HEK293T (cell line): ENCODE measurements at regions not wholly inside any gene's neighbourhood (a gene's known extent, or its start where the extent isn't known, plus 50 kb on each side); places are given as distances from the start of the nearest gene placed in this dataset.

Experiments used
- CTCF ChIA-PET: fragments of 350-600 bp; formaldehyde crosslinking; extraction: SDS; loops from one replicate; lab custom pipeline; 2021; ENCODE audit warnings: antibody characterized with exemption, inconsistent platforms; lab: Yijun Ruan, JAX
- POLR2A ChIA-PET: fragments of 350-600 bp; formaldehyde crosslinking; extraction: SDS; loops from one replicate; lab custom pipeline; 2020; ENCODE audit warnings: antibody characterized with exemption, inconsistent platforms; lab: Yijun Ruan, JAX
- DNase-seq: peaks from one replicate; pipeline ENCODE4 v3.0.0; 2012; ENCODE audit warnings: mixed read lengths; ENCODE audit errors: extremely low spot score
- ARNT ChIP-seq: fragments of 450-650 bp; IDR thresholded peaks from 2 replicates; pipeline ENCODE4 v1.6.1; 2017; ENCODE audit warnings: mild to moderate bottlenecking
- BHLHE40 ChIP-seq: fragments of 450-650 bp; IDR thresholded peaks from 2 replicates; pipeline ENCODE4 v1.6.1; 2016; ENCODE audit warnings: mild to moderate bottlenecking, moderate library complexity, borderline replicate concordance
- CTBP1 ChIP-seq: fragments of 450-650 bp; IDR thresholded peaks from 2 replicates; pipeline ENCODE4 v1.6.1; 2016; ENCODE audit warnings: borderline replicate concordance
- ELF4 ChIP-seq: fragments of 450-650 bp; IDR thresholded peaks from 2 replicates; pipeline ENCODE4 v1.6.1; 2017; ENCODE audit warnings: antibody characterized with exemption
- FOXA1 ChIP-seq: fragments of 450-650 bp; IDR thresholded peaks from 2 replicates; pipeline ENCODE4 v1.6.1; 2016; ENCODE audit warnings: mild to moderate bottlenecking
- FOXK2 ChIP-seq: fragments of 450-650 bp; IDR thresholded peaks from 2 replicates; pipeline ENCODE4 v1.6.1; 2016; ENCODE audit warnings: mild to moderate bottlenecking
- FOXM1 ChIP-seq: fragments of 450-650 bp; IDR thresholded peaks from 2 replicates; pipeline ENCODE4 v1.6.1; 2017; ENCODE audit warnings: mild to moderate bottlenecking, borderline replicate concordance
- HDGF ChIP-seq: fragments of 450-650 bp; IDR thresholded peaks from 2 replicates; pipeline ENCODE4 v1.6.1; 2017; ENCODE audit warnings: antibody characterized with exemption, borderline replicate concordance
- L3MBTL2 ChIP-seq: fragments of 450-650 bp; conservative IDR thresholded peaks from 2 replicates; pipeline ENCODE4 v1.6.1; 2016; ENCODE audit warnings: mild to moderate bottlenecking
- LEF1 ChIP-seq: fragments of 450-650 bp; IDR thresholded peaks from 2 replicates; pipeline ENCODE4 v1.6.1; 2017; ENCODE audit warnings: mild to moderate bottlenecking, borderline replicate concordance
- NFRKB ChIP-seq: fragments of 450-650 bp; IDR thresholded peaks from 2 replicates; pipeline ENCODE4 v1.6.1; 2016; ENCODE audit warnings: mild to moderate bottlenecking, moderate library complexity
- PKNOX1 ChIP-seq: fragments of 450-650 bp; IDR thresholded peaks from 2 replicates; pipeline ENCODE4 v1.6.1; 2016
- SP1 ChIP-seq: fragments of 450-650 bp; IDR thresholded peaks from 2 replicates; pipeline ENCODE4 v1.6.1; 2017
- SUZ12 ChIP-seq: fragments of 450-650 bp; IDR thresholded peaks from 2 replicates; pipeline ENCODE4 v1.6.1; 2016; ENCODE audit warnings: mild to moderate bottlenecking
- TARDBP ChIP-seq: fragments of 450-650 bp; IDR thresholded peaks from 2 replicates; pipeline ENCODE4 v1.6.1; 2016
- ZNF384 ChIP-seq: fragments of 450-650 bp; IDR thresholded peaks from 2 replicates; pipeline ENCODE4 v1.6.1; 2016

GRCh38 chr13:109547942-109548341 is 238.4 kb downstream of the IRS2 start:
- POLR2A ChIA-PET, result no interaction called here

GRCh38 chr13:109545931-109546330 is 240.5 kb downstream of the IRS2 start:
- ChIA-PET CTCF (no interaction called here), POLR2A (no interaction called here)
- TF ChIP-seq PKNOX1, result no peak
- TF ChIP-seq ZNF384, result no peak
- no peak for TF ChIP-seq FOXA1
- no peak for TF ChIP-seq L3MBTL2
- no peak for TF ChIP-seq ARNT
- no peak for TF ChIP-seq FOXK2
- TF ChIP-seq ELF4, result no peak
- no peak for TF ChIP-seq HDGF
- no peak for TF ChIP-seq BHLHE40
- TF ChIP-seq NFRKB, result no peak
- TF ChIP-seq FOXM1, result no peak
- TF ChIP-seq LEF1, result no peak
- no peak for TF ChIP-seq SP1
- TF ChIP-seq CTBP1, result no peak
- TF ChIP-seq TARDBP, result no peak
- TF ChIP-seq SUZ12, result no peak
- DNase-seq, result no peak

More at GRCh38 chr13:109547942-109548341, 238.4 kb downstream of the IRS2 start:
- TF ChIP-seq CTBP1 (no peak), HDGF (no peak), BHLHE40 (no peak), FOXK2 (no peak), FOXA1 (no peak), ELF4 (no peak), FOXM1 (no peak), NFRKB (no peak), TARDBP (no peak), ARNT (no peak), SP1 (no peak), SUZ12 (no peak), PKNOX1 (no peak), L3MBTL2 (no peak), ZNF384 (no peak), LEF1 (no peak)
- CTCF ChIA-PET, result no interaction called here
- no peak for DNase-seq

DNA sequence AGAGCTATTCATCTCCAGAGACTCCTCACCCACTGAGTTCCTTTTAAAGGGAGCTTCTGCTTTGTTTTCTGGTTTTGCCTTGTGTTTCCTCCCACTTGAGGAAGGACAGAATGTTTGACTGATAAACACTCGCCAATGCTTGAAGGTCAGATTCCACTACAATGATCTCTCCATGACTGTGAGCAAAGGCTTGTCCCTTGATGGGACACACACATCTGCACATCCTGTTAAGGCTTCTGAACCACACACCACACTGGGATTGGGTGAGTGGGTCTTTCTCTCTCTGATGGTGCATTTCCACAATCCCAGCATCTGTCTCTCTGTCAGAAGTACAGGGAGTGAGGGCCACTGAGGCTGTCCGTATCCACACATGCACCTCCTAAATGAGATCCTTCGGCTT is 245.3 kb downstream of the IRS2 start:
- POLR2A ChIA-PET, result no interaction called here
- CTCF ChIA-PET, result no interaction called here
- TF ChIP-seq ELF4, result no peak
- no peak for TF ChIP-seq CTBP1
- TF ChIP-seq ARNT, result no peak
- no peak for TF ChIP-seq FOXA1
- TF ChIP-seq HDGF, result no peak
- TF ChIP-seq BHLHE40, result no peak
- TF ChIP-seq FOXK2, result no peak
- no peak for TF ChIP-seq ZNF384
- TF ChIP-seq SP1, result no peak
- TF ChIP-seq PKNOX1, result no peak
- TF ChIP-seq L3MBTL2, result no peak
- no peak for TF ChIP-seq TARDBP
- no peak for TF ChIP-seq SUZ12
- TF ChIP-seq NFRKB, result no peak
- TF ChIP-seq FOXM1, result no peak
- no peak for DNase-seq

DNA sequence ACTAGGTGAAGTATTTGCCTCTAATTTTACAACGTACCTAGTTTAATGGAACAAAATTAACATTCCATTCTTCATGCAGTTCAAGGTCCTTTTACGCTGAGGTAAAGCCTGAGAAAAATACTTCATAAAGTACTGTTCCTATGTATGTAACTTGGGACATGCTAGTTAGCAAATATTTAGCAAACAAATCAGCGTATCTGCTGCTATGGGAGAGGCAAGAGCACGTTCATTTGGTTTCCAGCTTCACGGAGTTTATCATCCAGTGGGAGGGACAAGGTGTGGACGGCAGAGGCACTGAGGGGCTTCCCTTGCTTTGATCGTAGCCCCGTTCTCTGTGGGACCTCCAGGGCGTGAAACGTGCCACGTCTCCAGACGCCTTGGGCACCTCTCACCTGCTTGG is 248.8 kb downstream of the IRS2 start:
- ChIA-PET CTCF (interaction anchor here (0.7 kb wide), 1 partner anchor 310 kb away, joined by 3 read pairs; no protein-coding TSS in a partner anchor), POLR2A (no interaction called here)
- no peak for DNase-seq
- TF ChIP-seq PKNOX1, result no peak
- no peak for TF ChIP-seq L3MBTL2
- no peak for TF ChIP-seq TARDBP
- TF ChIP-seq NFRKB, result no peak
- TF ChIP-seq FOXM1, result no peak
- no peak for TF ChIP-seq HDGF
- TF ChIP-seq SUZ12, result no peak
- TF ChIP-seq FOXA1, result no peak
- no peak for TF ChIP-seq ZNF384
- TF ChIP-seq LEF1, result no peak
- TF ChIP-seq CTBP1, result no peak
- no peak for TF ChIP-seq SP1
- no peak for TF ChIP-seq ELF4
- no peak for TF ChIP-seq FOXK2
- TF ChIP-seq BHLHE40, result no peak
- TF ChIP-seq ARNT, result no peak

DNA sequence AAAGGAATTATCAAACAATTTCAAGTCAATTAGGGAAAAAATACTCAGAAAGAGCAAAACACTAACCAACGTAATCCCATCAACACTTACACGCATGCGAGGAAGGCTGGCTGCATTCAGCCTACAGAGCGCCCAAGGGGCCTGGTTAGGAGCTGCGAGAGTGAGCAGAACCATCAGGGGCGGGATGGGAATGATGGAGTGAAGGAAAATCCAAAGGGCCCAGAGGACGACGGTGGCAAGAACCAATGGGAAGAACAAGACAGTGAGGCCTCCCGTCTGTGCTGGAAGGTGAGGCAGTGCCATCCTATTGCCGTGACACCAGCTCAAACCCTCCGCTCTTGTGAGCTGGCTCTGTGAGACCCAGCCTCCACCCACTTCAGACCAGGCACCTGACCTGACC is 253.0 kb downstream of the IRS2 start:
- CTCF ChIA-PET, result no interaction called here
- DNase-seq, result no peak
- POLR2A ChIA-PET, result no interaction called here
- TF ChIP-seq ARNT, result no peak
- TF ChIP-seq BHLHE40, result no peak
- TF ChIP-seq SUZ12, result no peak
- TF ChIP-seq L3MBTL2, result no peak
- TF ChIP-seq NFRKB, result no peak
- no peak for TF ChIP-seq PKNOX1
- no peak for TF ChIP-seq FOXM1

GRCh38 chr13:109529964-109530363 is 256.4 kb downstream of the IRS2 start:
- DNase-seq, result no peak
- TF ChIP-seq FOXA1, result no peak
- TF ChIP-seq ARNT, result no peak
- no peak for TF ChIP-seq NFRKB
- no peak for TF ChIP-seq BHLHE40
- no peak for TF ChIP-seq L3MBTL2
- no peak for TF ChIP-seq FOXM1
- no peak for TF ChIP-seq ZNF384
- no peak for TF ChIP-seq PKNOX1
- no peak for TF ChIP-seq CTBP1
- TF ChIP-seq ELF4, result no peak
- POLR2A ChIA-PET, result no interaction called here
- CTCF ChIA-PET, result no interaction called here
